Motor neuron (in vitro differentiated cells): ENCODE measurements at regions not wholly inside any gene's neighbourhood (a gene's known extent, or its start where the extent isn't known, plus 50 kb on each side); places are given as distances from the start of the nearest gene placed in this dataset.
A peak's percentile ranks its signal among the peaks of the same experiment; 100 is the strongest.
"Not testable (repeated sequence)": the region's sequence is repeated elsewhere in the genome, so short reads cannot be mapped to it uniquely, and the experiment has no call there.

Source experiments
- ATAC-seq, 8 experiments: fragments of 200-7000 bp; cut with Tn5 transposase; replicated peaks in 6 of 8; 2 replicates each; pipeline ENCODE4 v1.8.0; 2021; ENCODE audit warnings: mild to moderate bottlenecking in 8 of 8, moderate library complexity in 8 of 8
- H3K27ac ChIP-seq, 2 donors: fragments of 250-450 bp; sonication (Bioruptor Pico); 2 replicates each; pipeline ENCODE4 v1.9.0; 2021; ENCODE audit warnings: antibody characterized with exemption in 2 of 2, mild to moderate bottlenecking in 2 of 2, moderate library complexity in 1 of 2
- H3K4me1 ChIP-seq, 2 donors: fragments of 250-450 bp; sonication (Bioruptor Pico); replicated peaks in 1 of 2; 2 replicates each; pipeline ENCODE4 v1.6.1; 2021; ENCODE audit warnings: antibody characterized with exemption in 2 of 2, mild to moderate bottlenecking in 2 of 2, moderate library complexity in 1 of 2
- H3K4me3 ChIP-seq, 5 donors: fragments of 250-450 bp; sonication (Bioruptor Pico); 2 replicates each; pipeline ENCODE4 v1.9.0; 2021; ENCODE audit warnings: antibody characterized with exemption in 5 of 5, mild to moderate bottlenecking in 5 of 5, moderate library complexity in 4 of 5
- WGBS, 10 experiments: fragments of 450-650 bp; shearing (Covaris generic); methylation state at CpG; one replicate each; pipeline ENCODE4 v1.0.0; 2022; 5-methylcytosine and 5-hydroxymethylcytosine counted together
- in situ Hi-C, 9 experiments: fragments of 400-800 bp; cut with MboI; loops; one replicate each; pipeline ENCODE4 v1.15.0; 2021; ENCODE audit warnings: low sequenced_read_pairs in 9 of 9, low pct_unique_long_range_greater_than_20kb in 2 of 9; ENCODE audit not compliant: unreplicated experiment in 9 of 9

DNA sequence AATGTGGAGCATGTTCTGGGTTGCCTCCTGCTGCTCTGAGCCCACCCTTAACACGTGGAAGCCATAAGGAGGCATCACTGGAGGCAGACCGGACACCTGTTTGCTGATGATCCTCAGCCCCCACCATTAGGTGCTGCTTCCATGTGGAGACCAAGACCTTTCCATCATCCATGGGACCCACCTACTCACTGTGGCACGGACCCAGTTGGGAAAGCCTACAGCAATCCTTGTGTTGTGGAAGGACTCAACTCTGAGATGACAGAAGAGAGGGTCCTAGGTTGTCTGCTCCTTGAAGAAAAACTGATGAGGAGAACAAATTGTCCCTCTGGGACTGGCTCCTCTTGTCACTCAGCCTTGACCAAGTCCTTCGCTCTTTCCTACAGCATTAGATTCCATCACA is 86.5 kb upstream of the RAB12 start:
- H3K4me3 ChIP-seq = no peak overlapping the region
- WGBS, 10 experiments = 50 to 86% (median 82%) methylated on average over 1 to 3 of the region's 4 CpGs; no CpG with 5 or more reads in 6 of the 10 experiments
- ATAC-seq = no peak

DNA sequence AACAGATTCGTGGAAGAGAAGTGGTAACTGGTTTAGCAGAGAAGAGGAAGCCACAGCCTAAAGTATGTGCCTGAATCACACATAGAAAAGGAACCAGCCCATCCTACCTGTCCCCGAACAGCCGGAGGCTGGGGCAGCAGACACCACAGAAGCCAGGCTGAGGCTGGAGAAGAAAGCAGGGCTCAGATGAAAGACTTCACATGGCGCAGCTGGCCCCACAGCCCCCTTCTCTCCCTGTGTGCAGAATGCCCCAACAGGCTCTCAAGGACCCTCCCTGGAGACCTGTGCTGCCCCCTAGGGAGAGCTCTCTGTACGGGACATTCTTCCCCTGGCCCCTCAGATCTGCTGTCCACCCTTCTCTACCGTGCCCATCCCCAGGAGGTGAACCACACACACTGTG is 83.5 kb upstream of the RAB12 start:
- in situ Hi-C loops = no loop called here
- peak in 3 of 8 experiments; percentile 24 to 71 (median 37) for ATAC-seq
- WGBS, 10 experiments = 0 to 100% (median 74%) methylated on average over 1 to 4 of the region's 6 CpGs
- Histone ChIP-seq H3K27ac (no peak overlapping the region), H3K4me3 (no peak overlapping the region), H3K4me1 (peaks cover 0 to 2% of the 10 kb centered on the region in 2 donors)

More for the DNA sequence above, 86.5 kb upstream of the RAB12 start:
- Histone ChIP-seq H3K4me1 (peaks cover 0 to 2% of the 10 kb centered on the region in 2 donors), H3K27ac (no peak overlapping the region)
- in situ Hi-C loops = no loop called here

DNA sequence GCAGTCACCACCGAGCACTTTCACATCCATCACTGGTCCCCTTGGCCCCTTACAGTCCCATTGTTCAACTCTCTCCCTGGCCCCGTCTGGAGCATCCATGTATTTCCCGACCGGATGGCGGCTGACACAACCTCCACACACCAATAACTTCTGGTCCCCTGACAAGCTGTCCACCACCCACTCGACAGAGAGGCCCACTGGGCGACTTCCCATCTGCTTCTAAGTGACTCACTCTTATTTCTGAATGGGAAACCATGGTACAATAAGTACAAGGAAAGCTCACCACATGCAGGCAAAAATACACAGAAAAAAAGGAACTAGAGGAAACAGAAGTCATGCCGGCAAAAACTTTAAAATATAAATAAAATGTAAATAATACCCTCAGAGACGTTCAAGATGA is 82.9 kb upstream of the RAB12 start:
- ATAC-seq = peak in 5 of 8 experiments; percentile 59 to 88 (median 71)
- in situ Hi-C loops = no loop called here
- peaks cover 0 to 2% of the 10 kb centered on the region in 2 donors for H3K4me1 ChIP-seq
- WGBS, 10 experiments = 28 to 89% (median 72%) methylated on average over 2 to 9 of the region's 9 CpGs; no CpG with 5 or more reads in 1 of the 10 experiments
- no peak overlapping the region for H3K4me3 ChIP-seq
- H3K27ac ChIP-seq = no peak overlapping the region

DNA sequence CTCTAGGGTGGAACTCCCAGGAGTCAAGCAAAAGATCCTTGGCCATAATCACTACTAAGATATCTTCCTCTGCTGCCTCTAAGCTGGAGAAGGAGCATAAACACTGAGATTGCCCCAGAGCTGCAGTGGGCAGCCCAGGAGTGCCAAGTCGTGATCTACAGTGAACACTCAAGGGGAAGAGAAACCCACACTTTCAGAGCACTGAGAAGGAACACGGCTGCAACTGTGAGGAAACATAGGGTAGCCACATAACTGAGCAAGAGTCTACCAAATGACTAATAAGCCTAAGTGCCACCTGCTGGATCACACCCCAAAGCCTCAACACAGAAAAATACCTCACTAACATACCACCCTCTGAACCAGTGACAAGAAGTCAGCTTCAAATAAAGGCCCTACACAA is 79.6 kb upstream of the RAB12 start:
- H3K4me1 ChIP-seq = peaks cover 0 to 2% of the 10 kb centered on the region in 2 donors
- 0 to 86% (median 67%) methylated on average over 1 to 2 of the region's 2 CpGs; no CpG with 5 or more reads in 6 of the 10 experiments for WGBS, 10 experiments
- no peak overlapping the region for H3K27ac ChIP-seq
- no peak for ATAC-seq
- no peak overlapping the region for H3K4me3 ChIP-seq
- in situ Hi-C loops = no loop called here

DNA sequence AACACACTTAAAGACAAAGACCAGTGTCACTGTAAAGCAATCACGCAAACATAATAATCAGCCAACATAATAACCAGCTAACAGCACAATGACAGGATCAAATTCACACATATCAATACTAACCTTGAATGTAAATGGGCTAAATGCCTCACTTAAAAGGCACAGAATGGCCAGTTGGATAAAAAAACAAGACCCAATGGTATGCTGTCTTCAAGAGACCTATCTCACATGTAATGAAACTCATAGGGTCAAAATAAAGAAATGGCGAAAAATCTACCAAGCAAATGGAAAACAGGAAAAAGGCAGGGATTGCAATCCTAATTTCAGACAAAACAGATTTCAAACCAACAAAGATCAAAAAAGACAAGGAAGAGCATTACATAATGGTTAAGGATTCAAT is 78.2 kb upstream of the RAB12 start:
- H3K4me1 ChIP-seq, H3K4me3 ChIP-seq, in situ Hi-C loops, ATAC-seq, H3K27ac ChIP-seq: not testable (repeated sequence)
- 17 to 100% (median 80%) methylated on average over 1 to 2 of the region's 2 CpGs; no CpG with 5 or more reads in 1 of the 10 experiments for WGBS, 10 experiments

DNA sequence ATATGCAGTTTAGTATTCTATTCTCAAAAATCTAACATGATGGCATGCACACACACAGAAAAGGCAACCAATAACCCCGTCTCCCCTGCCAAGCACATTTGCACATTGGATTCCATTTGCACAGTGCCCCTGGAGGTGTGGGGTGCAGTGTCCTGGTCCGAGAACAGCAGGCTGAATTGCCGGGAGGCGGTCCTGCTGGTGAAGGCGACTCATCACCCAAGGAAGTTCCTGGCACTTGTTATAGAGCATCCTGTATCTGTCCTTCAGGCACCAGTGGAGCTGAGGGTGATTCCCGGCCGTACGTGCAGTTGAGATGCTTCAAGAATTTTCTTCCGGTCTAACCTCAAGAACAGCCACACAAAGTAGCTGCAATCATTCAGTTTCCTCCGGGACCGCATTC is 73.0 kb upstream of the RAB12 start:
- ATAC-seq = peak in 1 of 8 experiments; percentile 28
- in situ Hi-C loops = no loop called here
- 70 to 80% (median 78%) methylated on average over 2 to 11 of the region's 11 CpGs; no CpG with 5 or more reads in 7 of the 10 experiments for whole genome bisulfite sequencing, 10 experiments

DNA sequence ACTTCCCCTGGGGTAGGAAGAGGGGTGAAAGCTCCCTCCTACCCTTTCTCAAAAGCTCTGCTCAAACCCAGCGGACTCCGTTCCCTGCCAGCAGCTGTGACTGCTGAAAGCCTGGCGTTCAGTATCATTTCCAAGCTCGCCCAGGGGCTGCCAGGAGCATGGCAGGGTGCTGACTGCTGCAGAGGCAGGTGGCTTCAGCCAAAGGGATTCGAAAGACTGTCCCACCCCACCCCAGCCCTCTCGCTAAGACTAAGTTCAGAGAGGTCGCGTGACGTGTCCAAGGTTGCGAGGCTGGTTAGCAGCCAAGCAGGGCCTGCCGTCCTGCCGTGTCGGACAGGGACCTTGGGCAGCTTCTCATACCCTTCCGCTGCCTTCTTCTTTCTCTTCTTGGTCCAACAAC is 72.3 kb upstream of the RAB12 start:
- 86 to 100% (median 100%) methylated on average over 2 to 8 of the region's 14 CpGs; no CpG with 5 or more reads in 6 of the 10 experiments for WGBS, 10 experiments
- H3K4me3 ChIP-seq = no peak overlapping the region
- no peak for ATAC-seq
- no peaks in the 10 kb centered on the region for H3K4me1 ChIP-seq
- H3K27ac ChIP-seq = no peak overlapping the region
- in situ Hi-C loops = no loop called here

More for the DNA sequence above, 73.0 kb upstream of the RAB12 start:
- no peak overlapping the region for H3K4me3 ChIP-seq
- no peak overlapping the region for H3K27ac ChIP-seq
- no peaks in the 10 kb centered on the region for H3K4me1 ChIP-seq

DNA sequence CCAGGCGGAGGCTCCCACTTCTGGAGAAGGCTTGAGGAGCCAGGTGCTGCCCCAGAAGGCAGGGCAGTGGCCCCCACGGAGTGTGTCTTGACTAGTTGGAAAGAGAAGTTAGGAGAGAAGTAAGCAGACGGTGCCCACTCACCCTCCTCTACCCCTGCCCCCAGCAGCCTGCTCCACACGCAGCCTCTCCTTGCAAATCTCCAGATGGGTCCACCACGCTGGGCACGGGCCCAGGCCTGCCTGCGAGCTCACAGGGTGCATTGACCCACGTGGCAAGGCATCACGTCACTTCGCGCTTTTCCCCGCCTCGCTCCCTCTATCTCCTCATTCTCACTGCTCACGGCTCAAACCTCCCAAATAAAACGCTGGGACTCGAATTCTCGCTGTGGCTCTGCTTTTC is 71.8 kb upstream of the RAB12 start:
- H3K4me1 ChIP-seq = no peaks in the 10 kb centered on the region
- in situ Hi-C loops = no loop called here
- H3K4me3 ChIP-seq = no peak overlapping the region
- no peak overlapping the region for H3K27ac ChIP-seq
- no peak for ATAC-seq
- WGBS, 10 experiments = 30 to 100% (median 80%) methylated on average over 1 to 4 of the region's 17 CpGs; no CpG with 5 or more reads in 5 of the 10 experiments

DNA sequence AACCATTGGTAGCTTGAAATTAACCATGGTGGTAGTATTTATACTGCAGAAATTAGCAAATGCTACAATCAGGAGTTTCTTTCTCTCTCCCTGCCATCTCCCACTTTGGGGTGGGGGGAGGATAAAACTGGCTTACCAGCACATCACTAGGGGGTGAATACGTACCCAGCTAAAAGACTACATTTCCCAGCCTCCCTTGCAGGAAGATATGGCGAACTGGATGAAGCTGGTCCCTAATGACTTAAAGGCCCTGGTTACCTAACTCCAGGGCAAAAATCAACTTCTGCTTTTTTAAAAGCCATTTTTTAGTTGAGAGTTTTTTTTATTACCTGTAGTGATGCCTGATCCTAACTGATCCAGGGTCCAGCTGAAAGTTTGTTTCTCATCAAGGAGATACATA is 70.3 kb upstream of the RAB12 start:
- WGBS, 10 experiments = 17 to 100% (median 88%) methylated on average over 1 to 2 of the region's 2 CpGs; no CpG with 5 or more reads in 5 of the 10 experiments
- H3K4me3 ChIP-seq = no peak overlapping the region
- in situ Hi-C loops = no loop called here
- ATAC-seq = no peak
- no peaks in the 10 kb centered on the region for H3K4me1 ChIP-seq
- no peak overlapping the region for H3K27ac ChIP-seq

DNA sequence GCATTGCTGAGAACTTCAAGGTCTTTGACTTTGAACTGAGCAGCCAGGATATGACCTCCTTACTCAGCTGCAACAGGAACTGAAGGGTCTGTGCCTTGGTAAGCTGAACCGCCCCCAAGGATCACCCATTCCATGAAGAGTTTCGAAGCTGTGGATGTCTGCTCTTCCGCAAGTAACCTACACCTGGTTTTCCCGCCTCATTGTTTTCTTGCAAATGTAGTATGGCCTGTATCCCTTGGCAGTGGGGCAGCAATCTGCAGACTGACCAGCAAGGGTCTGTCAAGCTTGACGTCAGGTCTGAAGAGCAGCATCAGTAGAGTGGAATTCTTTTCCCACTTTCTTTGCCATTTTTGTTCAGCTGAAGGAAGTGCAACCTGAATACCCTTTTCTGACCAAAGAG is 62.6 kb upstream of the RAB12 start:
- WGBS, 10 experiments = 0 to 100% (median 82%) methylated on average over 1 to 5 of the region's 5 CpGs; no CpG with 5 or more reads in 4 of the 10 experiments
- no peaks in the 10 kb centered on the region for H3K4me1 ChIP-seq
- H3K4me3 ChIP-seq = no peak overlapping the region
- in situ Hi-C loops = no loop called here
- no peak overlapping the region for H3K27ac ChIP-seq
- no peak for ATAC-seq

DNA sequence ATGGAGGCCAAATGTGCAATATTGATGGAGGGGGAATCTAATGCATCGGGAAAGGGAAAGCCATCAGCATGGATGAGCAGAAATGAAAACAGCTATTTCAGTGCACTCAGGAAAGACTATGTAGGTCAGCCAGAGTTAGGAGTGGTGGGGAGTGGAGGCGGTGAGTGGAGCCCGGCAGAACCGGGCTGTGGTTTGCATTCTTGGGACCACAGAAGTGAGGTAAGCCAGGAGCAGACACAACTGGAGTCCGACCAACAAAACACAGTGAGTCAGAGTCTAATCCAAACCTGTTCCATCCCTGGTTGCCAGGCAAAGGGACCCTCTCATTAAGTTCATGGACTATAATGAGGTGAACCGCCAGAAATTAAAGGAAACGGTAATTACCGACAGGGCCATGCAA is 61.1 kb upstream of the RAB12 start:
- WGBS, 10 experiments = 39 to 100% (median 89%) methylated on average over 1 to 7 of the region's 8 CpGs
- peak in 1 of 8 experiments; percentile 28 for ATAC-seq

DNA sequence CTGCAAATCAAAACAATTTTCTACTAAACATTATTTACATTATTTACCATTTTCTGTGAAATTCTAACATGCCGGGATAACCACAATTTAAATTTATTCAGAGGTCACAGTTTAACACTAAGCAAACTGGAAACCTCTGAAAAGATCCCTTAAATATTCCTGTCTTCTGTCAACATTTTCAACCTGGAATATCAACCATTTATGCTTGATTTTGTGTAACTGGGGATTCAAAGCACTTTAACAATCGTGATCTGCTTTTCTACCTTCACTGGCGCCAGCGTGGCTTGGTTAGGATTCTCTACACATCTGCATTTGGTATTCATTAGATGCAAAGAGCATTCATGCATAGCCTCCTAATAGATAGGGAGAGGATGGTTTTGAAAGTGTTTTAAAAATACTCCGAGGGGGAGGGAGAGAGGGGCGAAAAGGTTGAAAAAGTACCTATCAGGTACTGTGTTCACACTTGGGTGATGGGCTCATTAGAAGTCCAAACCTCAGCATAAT is 59.9 kb upstream of the RAB12 start:
- in situ Hi-C loops = no loop called here
- H3K4me1 ChIP-seq = no peaks in the 10 kb centered on the region
- 3 to 89% (median 59%) methylated on average over 2 to 6 of the region's 6 CpGs for WGBS, 10 experiments
- no peak overlapping the region for H3K27ac ChIP-seq
- ATAC-seq = peak in 3 of 8 experiments; percentile 61 to 86 (median 68)
- H3K4me3 ChIP-seq = no peak overlapping the region

More for the DNA sequence above, 61.1 kb upstream of the RAB12 start:
- no peaks in the 10 kb centered on the region for H3K4me1 ChIP-seq
- no peak overlapping the region for H3K4me3 ChIP-seq
- in situ Hi-C loops = no loop called here
- no peak overlapping the region for H3K27ac ChIP-seq

DNA sequence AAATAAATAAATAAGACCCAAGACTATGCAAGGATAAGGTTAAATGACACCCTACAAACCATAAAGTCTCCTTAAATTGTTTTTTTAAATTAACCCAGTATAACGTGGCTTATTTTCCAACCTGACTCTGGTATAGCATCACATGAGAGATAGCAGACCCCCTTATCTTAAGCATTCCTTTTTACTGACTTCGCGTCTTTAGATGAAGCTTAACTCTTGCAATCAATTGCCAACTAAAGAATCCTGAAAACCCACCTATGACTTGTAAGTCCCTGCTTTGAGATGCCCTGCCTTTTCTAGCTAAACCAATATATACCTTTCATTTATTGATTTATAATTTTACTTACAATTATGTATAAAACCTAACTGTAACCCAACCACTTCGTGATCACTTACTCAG is 57.1 kb upstream of the RAB12 start:
- Histone ChIP-seq H3K4me1 (no peaks in the 10 kb centered on the region), H3K27ac (no peak overlapping the region), H3K4me3 (no peak overlapping the region)
- WGBS, 10 experiments = 32 to 100% (median 77%) methylated on average over 2 to 4 of the region's 4 CpGs; no CpG with 5 or more reads in 1 of the 10 experiments
- in situ Hi-C loops = no loop called here
- no peak for ATAC-seq

DNA sequence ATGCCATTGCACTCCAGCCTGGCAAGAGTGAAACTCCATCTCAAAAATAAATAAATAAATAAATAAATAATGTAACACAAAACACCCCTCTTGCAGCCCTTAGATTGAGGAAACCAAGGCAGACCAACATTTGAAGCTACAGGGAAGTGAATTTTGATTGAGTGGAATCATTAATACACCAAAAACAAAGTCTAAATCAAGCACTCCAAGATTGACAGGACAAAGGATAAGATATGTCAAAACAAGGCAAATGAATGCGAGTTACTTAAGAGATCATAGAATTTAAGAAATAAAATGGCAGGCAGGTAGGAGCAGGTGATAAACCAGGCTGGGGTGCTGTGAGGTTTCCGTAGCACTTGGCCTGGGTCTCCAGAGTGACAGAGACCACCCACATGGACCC is 54.9 kb upstream of the RAB12 start:
- Histone ChIP-seq H3K4me1 (no peaks in the 10 kb centered on the region), H3K4me3 (no peak overlapping the region), H3K27ac (no peak overlapping the region)
- ATAC-seq = no peak
- WGBS, 10 experiments = 57 to 100% (median 85%) methylated on average over 1 to 2 of the region's 2 CpGs
- in situ Hi-C loops = no loop called here
